ENCODE measurements at regions not wholly inside any gene's neighbourhood (a gene's known extent, or its start where the extent isn't known, plus 50 kb on each side); places are given as distances from the start of the nearest gene placed in this dataset.

GRCh38 chr14:103191844-103192243 is 68.6 kb downstream of the TNFAIP2 start:
- Histone ChIP-seq H3K18ac (ENCODE audit: low read depth, low read length) (no peak overlapping the region), H3K36me3 (ENCODE audit: control insufficient read depth, insufficient read depth, low read length) (no peaks in the 10 kb centered on the region), H3K4me3 (ENCODE audit: insufficient read depth, low read depth, low read length) (no peak overlapping the region), H4K8ac (ENCODE audit: low read depth in 2 of 2, low read length in 2 of 2) (no peak overlapping the region), H3K27me3 (ENCODE audit: control insufficient read depth, insufficient read depth, low read length) (peaks cover 53% of the 10 kb centered on the region), H4K91ac (ENCODE audit: insufficient read depth, low read depth, low read length) (no peak overlapping the region), H3K14ac (replicated peaks; ENCODE audit: low read depth, low read length) (no peak overlapping the region), H2BK120ac (ENCODE audit: low read depth, low read length) (no peak overlapping the region), H3K9me3 (ENCODE audit: control insufficient read depth, insufficient read depth, low read length) (no peaks in the 10 kb centered on the region), H4K5ac (ENCODE audit: low read depth, low read length) (no peak overlapping the region), H3K56ac (ENCODE audit: extremely low read depth, insufficient read depth, low read length) (no peak overlapping the region), H3K4me1 (ENCODE audit: control insufficient read depth, insufficient read depth, low read length) (peaks cover 4% of the 10 kb centered on the region), H3K4me2 (ENCODE audit: low read depth, low read length) (no peak overlapping the region), H3K79me1 (ENCODE audit: low read depth in 1 of 2, low read length in 2 of 2) (no peaks in the 10 kb centered on the region), H3K9ac (ENCODE audit: low read depth, low read length) (no peak overlapping the region), H2AFZ (replicated peaks; ENCODE audit: low read length, poor library complexity) (no peak overlapping the region), H2AK5ac (ENCODE audit: low read depth, low read length) (no peak overlapping the region), H3K27ac (ENCODE audit: insufficient read depth, low read length) (no peak overlapping the region), H3K9me1 (ENCODE audit: insufficient read depth, low read length) (no peaks in the 10 kb centered on the region), H2BK15ac (ENCODE audit: low read depth, low read length) (no peak overlapping the region), H3K23ac (ENCODE audit: low read depth, low read length) (no peak overlapping the region), H3K4ac (ENCODE audit: low read depth, low read length) (no peak overlapping the region), H2BK20ac (ENCODE audit: low read depth, low read length) (no peak overlapping the region), H2AK9ac (replicated peaks; ENCODE audit: low read depth, low read length, poor library complexity) (no peak overlapping the region), H4K20me1 (ENCODE audit: insufficient read depth, low read length) (no peaks in the 10 kb centered on the region), H2BK5ac (ENCODE audit: low read depth, low read length, poor library complexity, severe bottlenecking) (no peak overlapping the region)
- CTCF ChIA-PET, result interaction anchor here (0.6 kb wide), 1 partner anchor 89 kb away, joined by 4 read pairs; no protein-coding TSS in a partner anchor
- intact Hi-C loops (cut with micrococcal nuclease), result no loop called here
- POLR2A ChIA-PET (ENCODE audit: unreplicated experiment), result no interaction called here
- DNase-seq, result no peak
- in situ Hi-C loops (cut with MboI; ENCODE audit: low sequenced_read_pairs), result no loop called here
- dilution Hi-C loops (cut with HindIII; ENCODE audit: low sequenced_read_pairs, unreplicated experiment), result no loop called here
- no peak for ATAC-seq (ENCODE audit: low read depth)
- WGBS, 2 experiments (ENCODE audit: extremely low coverage in 2 of 2, insufficient read length in 1 of 2), result no CpG with 5 or more reads among the region's 3 CpGs
- TF ChIP-seq RCOR1 (IDR thresholded peaks at IDR 0.05; ENCODE audit: insufficient replicate concordance, low read length) (no peak), MXI1 (IDR thresholded peaks at IDR 0.05; ENCODE audit: borderline replicate concordance, low read depth, low read length) (no peak), CTCF (conservative IDR thresholded peaks at IDR 0.05; ENCODE audit: low read depth, low read length) (no peak), NFE2L2 (IDR thresholded peaks at IDR 0.05; ENCODE audit: low read depth, low read length) (no peak)
- BruUV-seq (replicated peaks), result no TSS peak
